GM19025 (cell line): ENCODE measurements at regions not wholly inside any gene's neighbourhood (a gene's known extent, or its start where the extent isn't known, plus 50 kb on each side); places are given as distances from the start of the nearest gene placed in this dataset.
A peak's percentile ranks its signal among the peaks of the same experiment; 100 is the strongest.

ENCODE experiments used
- ATAC-seq: cut with Tn5 transposase; IDR thresholded peaks from one replicate; pipeline ENCODE4 v1.9.1; 2021; ENCODE audit warnings: mild to moderate bottlenecking, low read depth, moderate library complexity; ENCODE audit not compliant: unreplicated experiment

GRCh38 chr2:134148172-134148571, 105.7 kb upstream of the MGAT5 start:
- no peak for ATAC-seq

GRCh38 chr2:134148843-134149472, 104.9 kb upstream of the MGAT5 start:
- no peak for ATAC-seq

- ATAC-seq = no peak
Observed at GRCh38 chr2:134149904-134150303, 104.0 kb upstream of the MGAT5 start.

- no peak for ATAC-seq
Observed at GRCh38 chr2:134150760-134151159, 103.1 kb upstream of the MGAT5 start.

GRCh38 chr2:134152045-134153010, 101.5 kb upstream of the MGAT5 start:
- no peak for ATAC-seq

GRCh38 chr2:134153294-134153880, 100.5 kb upstream of the MGAT5 start:
- ATAC-seq = no peak

GRCh38 chr2:134154246-134154645, 99.6 kb upstream of the MGAT5 start:
- ATAC-seq = peak; percentile 75

- no peak for ATAC-seq
Observed at GRCh38 chr2:134155134-134155533, 98.7 kb upstream of the MGAT5 start.

- no peak for ATAC-seq
Observed at GRCh38 chr2:134158295-134158694, 95.6 kb upstream of the MGAT5 start.

GRCh38 chr2:134161170-134161547, 92.7 kb upstream of the MGAT5 start:
- ATAC-seq = no peak

- ATAC-seq = no peak
Observed at GRCh38 chr2:134163336-134163735, 90.5 kb upstream of the MGAT5 start.

- no peak for ATAC-seq
Observed at GRCh38 chr2:134164306-134164705, 89.6 kb upstream of the MGAT5 start.

GRCh38 chr2:134167015-134167414, 86.9 kb upstream of the MGAT5 start:
- ATAC-seq = no peak

GRCh38 chr2:134169788-134170187, 84.1 kb upstream of the MGAT5 start:
- ATAC-seq = no peak

GRCh38 chr2:134170294-134170693, 83.6 kb upstream of the MGAT5 start:
- no peak for ATAC-seq

GRCh38 chr2:134170700-134171099, 83.2 kb upstream of the MGAT5 start:
- ATAC-seq = no peak

GRCh38 chr2:134173338-134174016, 80.4 kb upstream of the MGAT5 start:
- ATAC-seq = no peak

- no peak for ATAC-seq
Observed at GRCh38 chr2:134174711-134175110, 79.2 kb upstream of the MGAT5 start.

GRCh38 chr2:134175834-134176233, 78.0 kb upstream of the MGAT5 start:
- ATAC-seq = no peak

GRCh38 chr2:134177351-134177931, 76.4 kb upstream of the MGAT5 start:
- no peak for ATAC-seq
